Muscle layer of colon (tissue), 2 donors: ENCODE measurements at regions not wholly inside any gene's neighbourhood (a gene's known extent, or its start where the extent isn't known, plus 50 kb on each side); places are given as distances from the start of the nearest gene placed in this dataset.
"Not testable (repeated sequence)": the region's sequence is repeated elsewhere in the genome, so short reads cannot be mapped to it uniquely, and the experiment has no call there.

Source experiments
- H3K27ac ChIP-seq: one replicate; pipeline ENCODE4 v1.7.0; 2013; ENCODE audit warnings: low read depth, mild to moderate bottlenecking, low read length, moderate library complexity
- H3K27me3 ChIP-seq, 2 donors: one replicate each; pipeline ENCODE4 v1.7.0; 2013; ENCODE audit warnings: low read length in 2 of 2, mild to moderate bottlenecking in 2 of 2; ENCODE audit not compliant: insufficient read depth in 2 of 2, control insufficient read depth in 1 of 2
- H3K36me3 ChIP-seq: one replicate; pipeline ENCODE4 v1.7.0; 2013; ENCODE audit warnings: mild to moderate bottlenecking, low read length; ENCODE audit not compliant: insufficient read depth
- H3K4me1 ChIP-seq: one replicate; pipeline ENCODE4 v1.7.0; 2013; ENCODE audit warnings: mild to moderate bottlenecking, low read length; ENCODE audit not compliant: insufficient read depth
- H3K4me3 ChIP-seq, 2 donors: one replicate each; pipeline ENCODE4 v1.7.0; 2013; ENCODE audit warnings: low read length in 2 of 2, low read depth in 1 of 2, mild to moderate bottlenecking in 1 of 2, moderate library complexity in 1 of 2
- H3K9ac ChIP-seq: one replicate; pipeline ENCODE4 v1.7.0; 2013; ENCODE audit warnings: low read length
- H3K9me3 ChIP-seq: one replicate; pipeline ENCODE4 v1.7.0; 2013; ENCODE audit warnings: mild to moderate bottlenecking, low read length
- donor health status: abdominal sarcoma.
- donor health status: Adenocarcinoma of cecum.

DNA sequence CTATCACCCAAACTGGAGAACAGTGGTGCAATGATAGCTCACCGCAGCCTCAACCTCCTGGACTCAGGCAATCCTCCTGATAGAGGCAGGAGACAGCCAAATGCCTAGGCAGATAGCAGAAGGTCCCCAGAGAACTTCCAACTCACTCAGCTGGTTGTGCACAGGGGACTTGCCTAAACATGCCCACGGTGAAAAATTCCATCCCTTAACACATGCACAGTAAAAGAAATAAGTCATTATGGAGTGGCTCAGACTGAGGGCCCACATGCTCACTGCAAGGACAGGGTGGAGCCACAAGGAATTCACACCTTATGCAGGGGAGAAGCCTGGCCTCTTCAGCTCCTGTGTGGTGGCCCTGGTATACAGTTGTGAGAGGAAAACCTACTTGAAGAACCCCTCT is 525.8 kb upstream of the ATP2B1 start:
- H3K9me3 ChIP-seq = no peaks in the 10 kb centered on the region
- no peak overlapping the region for H3K4me3 ChIP-seq
- no peaks in the 10 kb centered on the region for H3K27me3 ChIP-seq
- no peak overlapping the region for H3K27ac ChIP-seq
- no peak overlapping the region for H3K9ac ChIP-seq
- no peaks in the 10 kb centered on the region for H3K4me1 ChIP-seq
- H3K36me3 ChIP-seq = no peaks in the 10 kb centered on the region

DNA sequence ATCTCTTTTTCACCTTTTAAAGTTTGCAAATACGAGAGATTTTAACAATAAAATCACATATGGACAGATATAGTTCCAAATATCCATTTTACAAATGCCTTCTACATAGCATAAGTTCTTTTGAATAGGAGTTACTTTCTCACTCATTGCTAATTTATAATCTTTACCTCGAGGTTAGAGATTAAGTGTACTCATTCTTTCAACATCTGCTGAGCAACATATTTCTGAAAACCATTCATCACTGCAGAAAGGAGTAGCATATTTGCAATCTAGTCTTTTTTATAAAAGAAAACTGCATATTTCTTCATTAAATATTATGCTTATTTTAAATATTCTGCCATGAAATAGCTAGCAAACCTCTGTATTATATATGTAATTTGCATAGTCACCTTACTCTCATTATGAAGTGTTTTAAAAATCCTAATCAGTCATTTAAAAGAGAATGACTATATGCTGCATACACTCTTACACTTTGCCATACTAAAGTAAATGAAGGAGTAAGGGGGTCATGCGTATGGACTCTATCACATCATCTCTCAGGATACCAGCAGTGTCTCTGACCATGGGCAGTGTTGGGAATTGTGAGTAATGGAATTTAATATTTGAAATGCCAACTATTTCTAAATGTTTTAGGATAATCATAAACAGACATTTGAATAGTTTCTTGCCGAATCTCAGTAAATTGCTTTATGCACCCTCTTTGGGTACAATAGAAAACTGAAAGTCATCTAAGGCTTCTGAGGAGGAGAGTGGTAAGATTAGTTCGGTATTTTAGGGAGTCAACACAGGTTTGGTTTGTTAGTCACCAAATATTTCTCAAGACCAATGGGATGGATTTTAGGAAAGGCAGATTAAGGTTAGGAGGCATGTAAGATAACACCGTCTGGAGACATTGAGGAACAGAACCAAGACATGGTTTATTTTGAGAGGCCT is 524.8 kb upstream of the ATP2B1 start:
- no peaks in the 10 kb centered on the region for H3K36me3 ChIP-seq
- no peak overlapping the region for H3K27ac ChIP-seq
- no peak overlapping the region for H3K4me3 ChIP-seq
- H3K4me1 ChIP-seq = no peaks in the 10 kb centered on the region
- no peaks in the 10 kb centered on the region for H3K27me3 ChIP-seq
- no peaks in the 10 kb centered on the region for H3K9me3 ChIP-seq
- H3K9ac ChIP-seq = no peak overlapping the region

DNA sequence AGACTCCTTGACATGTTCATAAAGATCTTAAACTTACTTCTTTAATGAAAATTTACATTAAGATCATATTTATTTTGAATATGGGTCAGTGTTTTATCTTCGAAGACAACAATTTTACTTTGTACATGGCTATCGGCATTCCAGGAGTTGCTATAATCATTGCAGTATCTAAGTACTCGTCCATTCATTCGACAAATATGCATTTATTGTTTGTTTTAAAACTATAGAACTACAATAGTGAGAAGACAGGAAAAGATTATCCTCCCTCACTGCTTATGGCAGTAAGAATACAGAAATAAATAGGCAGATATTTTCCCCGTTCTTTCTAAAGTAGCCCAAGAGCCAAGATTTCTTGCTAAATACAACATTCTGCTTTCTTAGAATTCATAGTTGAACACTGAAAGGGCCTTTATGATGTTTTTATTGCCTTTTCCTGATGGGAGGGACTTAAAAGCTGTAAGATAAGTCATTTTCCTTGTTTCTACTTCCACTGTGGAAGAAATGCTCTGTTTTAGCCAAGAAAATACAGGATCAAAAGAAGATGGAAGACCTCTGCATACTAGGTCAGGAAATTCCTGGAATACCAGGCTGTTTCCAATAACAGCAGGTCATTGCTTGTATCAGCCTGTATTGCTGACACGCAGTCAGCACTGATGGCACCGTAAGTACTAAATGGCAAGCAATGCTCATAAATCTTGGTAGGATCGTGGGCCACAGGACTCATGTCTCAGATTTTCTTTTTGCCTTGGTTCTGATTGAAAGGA is 521.0 kb upstream of the ATP2B1 start:
- H3K9ac ChIP-seq = no peak overlapping the region
- no peaks in the 10 kb centered on the region for H3K36me3 ChIP-seq
- H3K27me3 ChIP-seq = no peaks in the 10 kb centered on the region
- H3K4me1 ChIP-seq = no peaks in the 10 kb centered on the region
- no peaks in the 10 kb centered on the region for H3K9me3 ChIP-seq
- H3K4me3 ChIP-seq = no peak overlapping the region
- no peak overlapping the region for H3K27ac ChIP-seq

DNA sequence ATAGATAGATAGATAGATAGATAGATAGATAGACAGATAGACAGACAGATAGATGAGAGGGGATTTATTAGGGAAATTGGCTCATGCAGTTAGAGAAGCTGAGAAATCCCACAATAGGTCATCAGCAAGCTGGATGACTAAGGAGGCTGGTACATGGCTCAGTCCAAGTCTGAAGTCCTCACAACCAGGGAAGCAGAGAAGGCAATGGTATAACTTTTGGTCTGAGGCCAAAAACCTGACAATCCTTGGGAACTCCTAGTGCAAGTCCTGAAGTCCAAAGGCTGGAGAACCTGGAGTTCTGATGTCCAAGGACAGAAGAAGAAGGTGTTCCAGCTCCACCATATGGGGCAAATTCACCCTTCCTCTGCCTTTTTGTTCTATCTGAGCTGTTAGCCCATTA is 517.6 kb upstream of the ATP2B1 start:
- no peaks in the 10 kb centered on the region for H3K36me3 ChIP-seq
- H3K27ac ChIP-seq = no peak overlapping the region
- no peaks in the 10 kb centered on the region for H3K27me3 ChIP-seq
- H3K4me1 ChIP-seq = no peaks in the 10 kb centered on the region
- no peaks in the 10 kb centered on the region for H3K9me3 ChIP-seq
- no peak overlapping the region for H3K9ac ChIP-seq
- no peak overlapping the region for H3K4me3 ChIP-seq

DNA sequence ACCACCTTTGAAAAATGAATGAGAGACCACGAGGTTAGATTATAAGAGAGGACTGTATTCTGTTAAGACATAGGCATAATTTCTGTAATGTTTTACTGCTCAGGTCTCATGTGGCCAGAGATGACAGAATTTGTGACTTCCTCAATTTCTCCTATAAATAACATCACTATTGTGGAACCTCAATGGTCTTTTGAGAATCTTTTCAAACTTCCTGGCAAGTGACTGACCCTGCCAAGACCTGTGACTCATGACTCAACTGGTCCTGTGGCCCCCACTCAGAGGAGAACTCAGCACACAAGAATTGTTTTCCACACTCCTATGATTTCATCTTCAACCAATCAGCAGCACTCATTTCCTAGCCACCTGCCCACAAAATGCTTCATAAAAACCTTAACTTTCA is 508.2 kb upstream of the ATP2B1 start:
- H3K9me3 ChIP-seq = no peaks in the 10 kb centered on the region
- no peaks in the 10 kb centered on the region for H3K4me1 ChIP-seq
- H3K27ac ChIP-seq = no peak overlapping the region
- H3K4me3 ChIP-seq = no peak overlapping the region
- H3K9ac ChIP-seq = no peak overlapping the region
- H3K36me3 ChIP-seq = no peaks in the 10 kb centered on the region
- no peaks in the 10 kb centered on the region for H3K27me3 ChIP-seq

DNA sequence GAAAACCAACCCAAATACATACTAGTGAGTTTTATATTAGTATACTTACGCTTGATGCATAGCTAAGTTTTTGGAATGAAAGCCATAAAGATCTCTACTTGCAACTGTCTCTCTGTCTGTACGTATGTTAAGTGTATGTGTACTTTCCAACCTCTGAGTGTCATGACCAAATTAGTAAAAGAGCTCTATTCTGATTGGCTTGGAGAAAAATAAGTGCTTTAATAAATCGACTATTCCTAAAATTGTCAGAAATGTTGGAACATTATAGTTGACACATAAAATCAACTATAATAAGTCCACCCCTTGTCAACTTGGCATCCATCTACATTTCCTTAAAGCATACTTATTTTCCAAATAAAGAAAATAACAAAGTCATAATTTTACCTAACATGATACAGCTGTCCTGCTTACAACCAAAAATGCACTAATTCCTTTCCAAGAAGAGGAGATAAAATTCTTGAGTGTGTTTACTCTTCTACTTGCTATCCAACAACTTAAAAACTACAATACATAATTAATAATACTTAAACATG is 507.4 kb upstream of the ATP2B1 start:
- no peaks in the 10 kb centered on the region for H3K27me3 ChIP-seq
- no peaks in the 10 kb centered on the region for H3K4me1 ChIP-seq
- H3K4me3 ChIP-seq = no peak overlapping the region
- H3K36me3 ChIP-seq = no peaks in the 10 kb centered on the region
- H3K27ac ChIP-seq = no peak overlapping the region
- no peak overlapping the region for H3K9ac ChIP-seq
- H3K9me3 ChIP-seq = no peaks in the 10 kb centered on the region

DNA sequence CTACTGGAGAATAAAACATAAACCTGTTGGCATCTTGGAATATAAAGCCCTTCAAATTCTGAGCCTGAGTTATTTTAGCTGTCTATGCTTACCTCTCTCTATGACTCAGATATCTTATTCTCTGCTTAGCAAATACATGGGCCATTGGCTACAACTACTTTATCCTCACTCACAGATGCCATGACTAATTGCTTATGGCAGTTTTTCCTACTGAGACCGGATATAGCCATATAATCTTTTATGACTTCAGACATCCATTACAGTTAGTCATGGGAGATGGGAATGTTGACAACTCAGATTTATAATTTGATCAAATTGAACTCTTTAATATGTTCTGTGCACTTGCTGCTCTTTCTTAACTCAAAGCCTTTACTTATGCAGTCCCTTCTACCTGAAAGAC is 502.4 kb upstream of the ATP2B1 start:
- Histone ChIP-seq H3K27ac (no peak overlapping the region), H3K9me3 (no peaks in the 10 kb centered on the region), H3K27me3 (no peaks in the 10 kb centered on the region), H3K4me3 (no peak overlapping the region), H3K4me1 (no peaks in the 10 kb centered on the region), H3K36me3 (no peaks in the 10 kb centered on the region), H3K9ac (no peak overlapping the region)

DNA sequence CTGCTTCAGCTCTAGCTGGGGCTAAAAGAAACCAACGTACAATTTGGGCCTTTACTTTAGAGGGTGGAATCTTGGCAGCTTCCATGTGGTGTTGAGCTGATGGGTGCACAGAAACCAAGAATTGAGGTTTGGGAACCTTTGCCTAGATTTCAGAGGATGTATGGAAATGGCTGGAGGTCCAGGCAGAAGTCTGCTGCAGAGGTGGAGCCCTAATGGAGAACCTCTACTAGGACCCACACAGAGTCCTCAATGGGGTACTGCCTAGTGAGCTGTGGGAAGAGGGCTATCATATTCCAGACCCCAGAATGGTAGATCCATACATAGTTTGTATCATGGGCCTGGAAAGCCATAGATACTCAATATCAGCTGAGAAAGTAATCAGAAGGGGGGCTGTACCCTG is 500.4 kb upstream of the ATP2B1 start:
- Histone ChIP-seq H3K4me3 (no peak overlapping the region), H3K27me3 (no peaks in the 10 kb centered on the region), H3K9ac (no peak overlapping the region), H3K4me1 (no peaks in the 10 kb centered on the region), H3K36me3 (no peaks in the 10 kb centered on the region), H3K9me3 (no peaks in the 10 kb centered on the region), H3K27ac (no peak overlapping the region)

DNA sequence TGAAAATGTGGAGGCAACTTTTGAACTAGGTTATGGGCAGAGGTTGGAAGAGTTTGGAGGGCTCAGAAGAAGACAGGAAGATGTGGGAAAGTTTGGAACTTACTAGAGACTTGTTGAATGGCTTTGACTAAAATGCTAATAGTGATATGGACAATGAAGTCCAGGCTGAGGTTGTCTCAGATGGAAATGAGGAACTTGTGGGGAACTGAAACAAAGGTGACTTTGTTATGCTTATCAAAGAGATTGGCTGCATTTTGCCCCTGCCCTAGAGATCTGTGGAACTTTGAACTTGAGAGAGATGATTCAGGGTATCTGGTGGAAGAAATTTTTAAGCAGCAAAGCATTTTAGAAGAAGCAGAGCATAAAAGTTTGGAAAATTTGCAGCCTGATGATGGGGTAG is 499.7 kb upstream of the ATP2B1 start:
- H3K9ac ChIP-seq, H3K27ac ChIP-seq, H3K36me3 ChIP-seq, H3K4me1 ChIP-seq, H3K4me3 ChIP-seq, H3K9me3 ChIP-seq, H3K27me3 ChIP-seq: not testable (repeated sequence)

DNA sequence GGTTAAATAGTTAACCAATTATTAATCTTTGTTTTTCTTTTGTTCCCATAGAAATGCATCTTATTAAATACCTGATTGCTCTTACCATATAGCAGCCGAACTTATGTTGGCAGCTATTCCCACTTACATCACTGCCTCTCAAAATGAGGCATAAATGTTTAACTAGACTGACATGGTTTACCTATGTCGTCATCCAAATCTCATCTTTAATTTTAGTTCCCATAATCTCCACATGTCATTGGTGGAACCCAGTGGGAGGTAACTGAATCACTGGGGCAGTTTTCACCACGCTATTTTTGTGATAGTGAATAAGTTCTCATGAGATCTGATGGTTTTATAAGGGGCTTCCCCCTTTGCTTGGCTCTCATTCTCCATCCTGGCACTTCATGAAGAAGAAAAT is 499.2 kb upstream of the ATP2B1 start:
- H3K4me1 ChIP-seq = no peaks in the 10 kb centered on the region
- no peaks in the 10 kb centered on the region for H3K36me3 ChIP-seq

DNA sequence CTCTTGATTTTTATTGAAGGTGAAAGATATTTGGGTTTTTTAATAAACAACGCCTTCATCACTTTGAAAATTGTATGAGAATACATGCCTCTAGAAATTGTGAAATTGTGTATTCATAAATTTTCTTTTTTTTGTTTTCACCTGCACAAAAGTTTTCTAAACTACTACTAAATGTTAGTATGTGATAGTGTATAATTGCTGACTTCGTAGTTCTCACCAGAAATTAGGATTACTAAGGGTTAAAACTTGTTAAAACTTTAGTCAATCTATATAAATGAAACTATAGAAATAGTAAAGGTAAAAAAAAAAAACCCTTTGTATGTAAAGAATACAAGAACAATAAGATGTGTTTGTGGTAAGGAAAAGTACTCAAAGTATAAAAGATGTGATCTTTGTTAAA is 496.5 kb upstream of the ATP2B1 start:
- H3K36me3 ChIP-seq = no peaks in the 10 kb centered on the region
- no peak overlapping the region for H3K27ac ChIP-seq
- H3K27me3 ChIP-seq = no peaks in the 10 kb centered on the region
- H3K4me1 ChIP-seq = no peaks in the 10 kb centered on the region
- H3K9me3 ChIP-seq = no peaks in the 10 kb centered on the region
- no peak overlapping the region for H3K9ac ChIP-seq
- H3K4me3 ChIP-seq = no peak overlapping the region

More for the DNA sequence above, 499.2 kb upstream of the ATP2B1 start:
- Histone ChIP-seq H3K27me3 (no peaks in the 10 kb centered on the region), H3K9ac (no peak overlapping the region), H3K9me3 (no peaks in the 10 kb centered on the region), H3K27ac (no peak overlapping the region), H3K4me3 (no peak overlapping the region)
